ENCODE measurements at regions not wholly inside any gene's neighbourhood (a gene's known extent, or its start where the extent isn't known, plus 50 kb on each side); places are given as distances from the start of the nearest gene placed in this dataset.

DNA sequence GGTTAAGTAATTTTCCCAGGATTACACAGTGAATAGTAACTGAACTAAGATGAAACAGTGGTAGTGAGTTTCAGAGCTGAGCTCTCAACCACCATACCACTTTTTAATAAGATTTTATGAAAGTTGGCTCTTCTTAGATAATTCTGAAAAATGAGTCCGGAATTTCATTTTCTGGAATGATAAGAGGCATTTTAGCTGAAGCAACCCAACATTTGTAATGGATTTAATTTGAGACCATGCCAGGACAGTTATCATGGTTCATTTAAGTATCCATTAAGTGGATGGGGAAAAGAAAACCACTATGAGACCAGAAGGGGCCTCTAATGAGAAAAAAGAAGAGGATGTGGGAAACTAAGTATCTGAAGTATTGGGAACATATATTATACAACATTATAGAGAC is 464.7 kb upstream of the C9orf72 start:
- intact Hi-C loops (cut with DNase I), result no loop called here
- DNase-seq (no peak), ATAC-seq (ENCODE audit: poor library complexity) (no peak)

- DNase-seq, result no peak
- no peak for ATAC-seq (ENCODE audit: poor library complexity)
- intact Hi-C loops (cut with DNase I), result no loop called here
Observed at GRCh38 chr9:28045051-28045450, 471.8 kb upstream of the C9orf72 start.

- ATAC-seq (ENCODE audit: poor library complexity) (no peak), DNase-seq (no peak)
- intact Hi-C loops (cut with DNase I), result no loop called here
Observed at GRCh38 chr9:28050046-28050445, 476.8 kb upstream of the C9orf72 start.

GRCh38 chr9:28050941-28051340 is 477.7 kb upstream of the C9orf72 start:
- intact Hi-C loops (cut with DNase I), result no loop called here
- ATAC-seq (ENCODE audit: poor library complexity) (no peak), DNase-seq (no peak)

GRCh38 chr9:28051559-28052503 is 478.6 kb upstream of the C9orf72 start:
- no peak for ATAC-seq (ENCODE audit: poor library complexity)
- no peak for DNase-seq
- intact Hi-C loops (cut with DNase I), result no loop called here

DNA sequence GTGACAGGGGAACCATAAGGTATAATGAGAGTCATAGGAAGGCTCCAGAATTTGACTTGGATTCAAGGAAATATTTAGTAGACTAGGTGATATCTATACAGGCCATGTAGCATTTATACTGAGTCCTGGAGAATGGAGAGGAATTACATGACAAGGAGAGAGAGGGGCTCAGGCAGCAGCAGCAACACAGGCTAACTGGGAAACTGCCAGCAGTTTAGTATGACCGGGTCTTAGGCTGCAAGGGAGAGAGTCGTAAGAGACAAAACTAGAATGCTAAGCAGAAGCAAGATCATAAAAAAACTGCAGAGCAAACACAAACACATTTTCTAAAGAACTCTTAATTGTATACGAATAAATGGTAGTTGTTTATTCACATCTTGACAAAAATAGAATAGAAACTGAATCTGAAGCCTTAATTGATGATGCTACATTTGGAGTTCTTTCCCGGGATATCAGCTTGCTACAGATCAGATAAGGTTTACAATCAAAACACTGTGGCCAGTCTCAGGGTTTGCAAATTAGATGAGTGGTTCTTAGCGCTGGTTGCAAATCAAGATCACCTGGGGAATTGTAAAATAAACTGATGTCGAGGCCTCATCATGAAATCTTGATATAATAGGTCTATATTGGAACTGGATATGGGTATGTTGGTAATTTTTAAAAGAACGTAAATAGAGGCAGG is 480.0 kb upstream of the C9orf72 start:
- intact Hi-C loops (cut with DNase I), result no loop called here
- ATAC-seq (ENCODE audit: poor library complexity), result no peak
- no peak for DNase-seq

DNA sequence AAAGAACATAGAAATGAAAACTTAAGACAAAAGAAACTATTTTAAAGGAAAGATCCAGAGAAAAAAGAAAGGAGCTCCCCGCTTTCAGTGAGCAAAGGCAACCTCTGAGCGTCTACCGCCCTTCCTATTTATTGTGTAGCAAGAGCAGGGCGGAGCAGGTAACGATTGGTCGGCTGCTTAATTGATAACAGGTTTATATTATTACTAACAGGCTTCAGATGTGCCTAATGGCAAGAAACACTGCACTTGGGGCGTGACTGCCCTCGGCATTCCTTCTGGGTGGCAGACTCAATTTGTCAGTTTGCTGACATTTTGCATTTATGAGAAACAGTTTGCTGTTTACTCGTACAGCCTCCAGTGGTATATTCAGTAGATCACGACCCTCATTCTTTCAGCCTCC is 482.7 kb upstream of the C9orf72 start:
- ATAC-seq (ENCODE audit: poor library complexity) (no peak), DNase-seq (no peak)
- intact Hi-C loops (cut with DNase I), result no loop called here

DNA sequence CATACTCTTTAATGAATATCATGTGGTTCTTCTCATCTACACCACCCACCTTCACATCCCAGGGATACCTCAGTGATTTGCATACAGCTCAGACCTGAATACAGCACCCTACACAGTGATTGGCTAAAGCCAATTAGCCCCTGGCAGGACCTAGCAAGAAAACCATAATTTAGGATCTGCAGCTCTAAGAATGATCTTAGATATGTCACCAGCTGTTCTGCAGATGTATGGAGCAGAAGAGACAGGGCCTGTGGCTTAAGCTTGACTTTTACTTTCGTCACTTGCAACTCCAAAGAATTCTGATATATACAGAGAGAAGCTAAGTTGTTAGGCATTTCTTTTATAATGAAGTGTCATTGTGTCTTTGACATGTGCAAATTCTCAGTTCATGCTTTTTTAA is 483.2 kb upstream of the C9orf72 start:
- intact Hi-C loops (cut with DNase I), result no loop called here
- DNase-seq, result no peak
- ATAC-seq (ENCODE audit: poor library complexity), result no peak

DNA sequence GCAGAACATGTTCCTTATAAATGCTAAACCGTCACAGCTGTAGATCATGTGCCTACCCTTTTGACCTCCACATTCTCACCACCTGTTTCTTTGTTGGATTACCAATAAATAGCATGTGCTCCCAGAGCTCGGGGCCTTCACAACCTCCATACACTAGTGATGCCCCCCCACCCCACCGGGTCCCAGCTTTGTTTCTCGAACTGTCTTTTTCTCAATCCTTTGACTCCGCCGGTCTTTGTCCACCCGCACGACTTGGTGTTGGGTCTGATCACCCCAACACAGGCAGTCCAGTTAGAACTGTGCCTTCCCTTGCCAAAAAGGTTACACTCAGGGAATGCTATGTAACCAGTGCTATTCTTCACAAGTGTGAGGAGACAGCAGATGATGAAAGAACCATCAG is 485.9 kb upstream of the C9orf72 start:
- ATAC-seq (ENCODE audit: poor library complexity) (no peak), DNase-seq (no peak)
- intact Hi-C loops (cut with DNase I), result no loop called here

- no peak for ATAC-seq (ENCODE audit: poor library complexity)
- intact Hi-C loops (cut with DNase I), result no loop called here
- no peak for DNase-seq
Observed at GRCh38 chr9:28064241-28064815, 491.0 kb upstream of the C9orf72 start.

DNA sequence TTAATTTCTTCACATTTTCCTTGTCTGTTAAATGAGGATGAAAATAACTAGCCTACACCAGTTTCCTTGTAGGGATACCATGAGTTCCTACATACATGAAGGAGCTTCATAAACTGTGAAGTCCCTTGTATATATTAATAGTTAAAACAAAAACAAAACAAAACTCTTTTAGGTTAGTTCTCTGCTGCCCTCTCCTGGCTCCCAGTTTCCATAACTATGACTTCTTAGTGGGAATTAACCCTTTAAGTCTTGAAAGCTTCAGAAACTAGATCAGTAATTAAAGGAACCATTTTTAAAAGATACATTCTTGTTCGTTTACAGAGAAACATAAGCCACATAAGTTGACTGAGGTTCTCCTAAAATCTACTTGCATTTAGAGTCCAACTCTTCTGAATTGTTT is 500.0 kb upstream of the C9orf72 start:
- ATAC-seq (ENCODE audit: poor library complexity), result no peak
- DNase-seq, result no peak
- intact Hi-C loops (cut with DNase I), result loop anchor here (10.0 kb wide), 1 partner anchor 348 kb away; no protein-coding TSS in a partner anchor

GRCh38 chr9:28079677-28080076 is 506.4 kb upstream of the C9orf72 start:
- intact Hi-C loops (cut with DNase I), result loop anchor here (10.0 kb wide), 1 partner anchor 355 kb away; no protein-coding TSS in a partner anchor
- DNase-seq (no peak), ATAC-seq (ENCODE audit: poor library complexity) (no peak)

GRCh38 chr9:28082671-28083070 is 509.4 kb upstream of the C9orf72 start:
- no peak for DNase-seq
- no peak for ATAC-seq (ENCODE audit: poor library complexity)
- intact Hi-C loops (cut with DNase I), result no loop called here

DNA sequence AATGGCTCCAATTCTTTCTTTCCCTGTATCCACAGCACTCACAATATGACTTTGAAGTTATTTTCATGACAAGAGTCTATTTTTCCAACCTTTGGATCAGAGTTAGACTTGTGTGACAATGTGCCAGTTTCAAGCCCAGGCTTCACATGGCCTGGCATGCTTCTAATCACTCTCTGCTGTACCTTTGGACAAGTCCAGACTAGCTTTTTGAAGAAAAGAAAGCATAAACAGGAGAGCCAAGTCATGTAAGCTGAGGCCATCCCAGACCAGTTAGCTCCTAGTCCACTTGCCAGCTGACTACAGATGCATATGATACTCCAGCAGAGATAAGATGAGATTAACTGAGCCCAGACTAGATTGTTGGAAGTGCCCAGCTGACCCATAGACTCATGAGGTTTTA is 513.6 kb upstream of the C9orf72 start:
- no peak for ATAC-seq (ENCODE audit: poor library complexity)
- DNase-seq, result no peak
- intact Hi-C loops (cut with DNase I), result no loop called here

DNA sequence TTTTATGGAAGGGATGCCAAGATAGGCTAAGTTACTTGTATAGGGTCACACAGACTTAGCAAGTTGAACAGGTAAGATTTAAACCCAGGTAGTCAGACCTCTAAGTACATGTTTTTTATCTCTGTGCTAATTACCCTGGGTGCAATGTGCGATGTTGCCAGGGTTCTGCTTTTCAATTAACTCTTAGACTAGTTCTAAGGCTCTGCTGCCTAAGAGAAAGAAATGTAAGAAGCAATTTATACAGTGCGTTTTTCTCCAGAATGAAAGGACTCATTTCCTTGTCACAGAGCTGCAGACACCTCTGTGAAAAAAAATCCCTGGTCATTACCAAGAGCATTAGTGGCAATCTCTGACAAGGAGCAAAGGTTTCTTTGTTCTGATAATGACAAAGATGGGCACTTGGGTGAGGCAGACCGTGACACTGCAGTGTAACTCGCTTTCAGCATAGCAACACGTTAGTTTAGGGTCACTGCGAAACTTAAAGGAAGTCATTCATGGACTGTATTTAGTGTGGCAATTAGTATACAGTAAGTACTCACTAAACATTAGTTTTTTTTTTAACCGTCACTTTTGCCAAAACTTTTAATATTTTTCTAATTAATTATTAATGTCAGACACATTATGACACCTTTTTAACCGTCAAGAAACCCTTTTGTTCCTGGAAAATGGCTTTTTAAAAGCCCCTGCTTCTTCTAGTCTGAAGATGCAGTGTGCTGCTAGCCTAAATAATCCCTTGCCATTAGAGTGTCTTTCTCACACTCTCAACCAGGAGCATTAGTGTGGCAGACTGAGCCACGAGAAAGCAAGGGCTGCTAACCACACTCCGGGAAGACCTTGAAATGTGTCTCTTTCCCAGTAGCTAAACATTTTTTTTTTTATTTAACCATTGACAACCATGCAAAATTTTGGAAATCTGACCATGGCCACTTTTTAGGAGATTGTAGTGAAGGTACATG is 520.0 kb upstream of the C9orf72 start:
- intact Hi-C loops (cut with DNase I), result no loop called here
- DNase-seq (no peak), ATAC-seq (ENCODE audit: poor library complexity) (no peak)

- DNase-seq (no peak), ATAC-seq (ENCODE audit: poor library complexity) (no peak)
- intact Hi-C loops (cut with DNase I), result no loop called here
Observed at GRCh38 chr9:28101509-28101908, 528.2 kb upstream of the C9orf72 start.

- intact Hi-C loops (cut with DNase I), result no loop called here
- no peak for DNase-seq
- ATAC-seq (ENCODE audit: poor library complexity), result no peak
Observed at GRCh38 chr9:28105001-28105400, 531.7 kb upstream of the C9orf72 start.

DNA sequence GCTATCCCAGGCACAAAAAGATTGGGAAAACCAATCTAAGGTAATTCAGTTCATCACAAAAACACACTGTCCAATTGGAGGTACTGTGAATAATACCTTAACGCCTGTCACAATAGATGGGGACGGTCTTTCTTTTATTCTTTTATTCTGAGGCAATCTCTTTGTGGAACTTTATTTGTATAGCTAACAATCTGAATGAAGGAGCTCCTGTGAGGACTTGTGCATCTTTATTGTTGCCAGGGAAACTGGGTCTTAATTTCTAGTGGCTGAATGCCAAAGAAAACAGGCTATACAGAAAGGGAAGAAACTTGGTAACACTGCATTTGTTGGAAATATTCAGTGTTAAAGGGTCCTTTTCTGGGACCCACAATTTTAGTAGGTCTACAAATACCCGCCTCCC is 546.9 kb upstream of the C9orf72 start:
- intact Hi-C loops (cut with DNase I), result no loop called here
- no peak for ATAC-seq (ENCODE audit: poor library complexity)
- DNase-seq, result no peak

- ATAC-seq (ENCODE audit: poor library complexity), result no peak
- intact Hi-C loops (cut with DNase I), result no loop called here
- no peak for DNase-seq
Observed at GRCh38 chr9:28120626-28121025, 547.3 kb upstream of the C9orf72 start.

Measured in Right ventricle myocardium superior (tissue), 1 donor.